Daoy (cell line): ENCODE measurements at regions not wholly inside any gene's neighbourhood (a gene's known extent, or its start where the extent isn't known, plus 50 kb on each side); places are given as distances from the start of the nearest gene placed in this dataset.
"Not testable (repeated sequence)": the region's sequence is repeated elsewhere in the genome, so short reads cannot be mapped to it uniquely, and the experiment has no call there.

Experiments used
- DNase-seq: peaks from one replicate; pipeline ENCODE4 v3.0.0-alpha.2; 2015; ENCODE audit warnings: low read depth

DNA sequence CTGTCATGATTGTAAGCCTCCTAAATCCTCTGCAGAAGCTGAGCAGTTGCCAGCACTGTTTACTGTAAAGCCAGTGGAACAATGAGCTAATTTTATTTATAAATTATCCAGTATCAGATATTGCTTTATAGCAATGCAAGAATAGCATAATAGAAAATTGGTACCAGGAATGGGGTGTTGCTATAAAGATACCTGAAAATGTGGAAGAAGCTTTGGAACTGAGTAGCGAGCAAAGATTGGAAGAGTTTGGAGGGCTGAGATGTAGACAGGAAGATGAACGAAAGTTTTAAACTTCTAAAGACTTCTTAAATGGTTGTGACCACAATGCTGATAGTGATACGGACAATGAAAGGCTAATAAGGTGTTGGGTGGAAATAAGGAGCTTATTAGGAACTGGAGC, 917.4 kb upstream of the POT1 start:
- no peak for DNase-seq

- no peak for DNase-seq
Observed at GRCh38 chr7:125845686-125846085, 916.1 kb upstream of the POT1 start.

DNA sequence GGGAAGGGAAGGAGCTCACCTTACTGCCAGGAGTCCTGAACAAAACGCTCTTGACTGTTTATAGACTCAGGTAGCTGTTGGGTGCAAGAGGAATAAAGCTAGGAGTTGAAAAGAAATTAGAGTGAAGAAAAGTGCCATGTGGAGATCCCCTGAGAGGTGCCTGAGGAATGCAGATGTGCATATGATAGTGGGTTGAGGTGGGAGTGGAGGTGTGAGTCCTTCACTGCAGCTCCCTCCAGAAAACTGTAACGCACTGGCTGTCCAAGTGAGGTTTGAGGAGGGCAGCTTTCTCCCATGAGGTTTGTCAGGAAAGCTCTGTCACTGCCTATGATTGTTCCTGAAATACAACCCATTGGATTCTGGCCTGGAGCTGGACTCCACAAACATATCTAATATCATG, 904.8 kb upstream of the POT1 start:
- no peak for DNase-seq

DNA sequence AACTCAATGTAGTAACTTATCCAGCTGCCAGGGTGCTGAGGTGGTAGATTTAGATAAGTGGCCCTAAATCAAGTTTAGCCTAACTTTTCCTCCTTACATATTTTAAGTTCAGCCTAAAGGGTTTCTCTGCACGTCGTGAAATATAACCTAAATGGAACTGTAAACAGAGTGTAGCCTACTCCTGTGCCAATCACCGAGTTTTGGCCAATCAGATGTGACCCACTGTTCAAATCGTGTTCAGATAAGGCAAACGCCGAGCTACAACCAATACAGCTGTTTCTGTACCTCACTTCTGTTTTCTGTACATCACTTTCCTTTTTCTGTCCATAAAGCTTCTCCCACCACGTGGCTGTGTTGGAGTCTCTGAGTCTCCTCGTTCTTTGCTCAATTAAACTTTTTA, 904.2 kb upstream of the POT1 start:
- no peak for DNase-seq

- DNase-seq, result no peak
Observed at GRCh38 chr7:125830743-125831142, 901.1 kb upstream of the POT1 start.

GRCh38 chr7:125828153-125828700, 898.6 kb upstream of the POT1 start:
- no peak for DNase-seq

DNA sequence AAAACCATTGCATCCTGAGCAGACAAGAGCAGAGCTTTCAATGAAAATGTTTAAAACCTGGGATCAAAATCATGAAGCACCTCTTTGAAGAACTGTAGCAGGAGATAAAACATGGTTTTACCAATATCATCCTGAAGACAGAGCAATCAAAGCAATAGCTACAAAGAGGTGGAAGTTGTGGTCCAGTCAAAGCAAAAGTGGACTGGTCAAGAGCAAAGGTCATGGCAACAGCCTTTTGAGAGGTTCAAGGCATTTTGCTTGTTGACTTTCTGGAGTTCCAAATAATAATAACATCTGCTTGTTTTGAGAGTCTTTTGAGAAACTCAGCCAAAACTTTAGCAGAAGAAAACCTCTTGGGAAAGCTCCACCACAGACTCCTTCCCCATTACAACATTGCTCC, 893.9 kb upstream of the POT1 start:
- no peak for DNase-seq

DNA sequence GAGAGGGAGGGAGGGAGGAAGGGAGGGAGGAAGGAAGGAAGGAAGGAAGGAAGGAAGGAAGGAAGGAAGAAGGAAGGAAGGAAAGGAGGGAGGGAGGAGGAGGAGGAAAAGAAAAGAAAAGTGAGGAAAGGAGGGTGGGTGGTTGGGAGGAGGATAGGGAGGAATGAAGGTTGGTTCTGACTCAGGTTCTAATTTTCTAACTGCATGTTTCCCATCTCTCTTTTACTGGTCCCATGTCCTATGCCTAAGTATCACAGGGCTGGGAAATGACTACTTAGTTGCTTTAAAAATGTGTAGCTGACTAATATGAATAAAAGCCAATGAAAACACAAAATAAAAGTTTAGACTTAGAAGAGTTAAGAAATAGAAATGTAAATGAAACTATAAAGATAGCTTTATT, 890.9 kb upstream of the POT1 start:
- no peak for DNase-seq

- no peak for DNase-seq
Observed at GRCh38 chr7:125814100-125814499, 884.5 kb upstream of the POT1 start.

- DNase-seq, result not testable (repeated sequence)
Observed at GRCh38 chr7:125806491-125806890, 876.9 kb upstream of the POT1 start.

- no peak for DNase-seq
Observed at GRCh38 chr7:125804273-125804672, 874.6 kb upstream of the POT1 start.

DNA sequence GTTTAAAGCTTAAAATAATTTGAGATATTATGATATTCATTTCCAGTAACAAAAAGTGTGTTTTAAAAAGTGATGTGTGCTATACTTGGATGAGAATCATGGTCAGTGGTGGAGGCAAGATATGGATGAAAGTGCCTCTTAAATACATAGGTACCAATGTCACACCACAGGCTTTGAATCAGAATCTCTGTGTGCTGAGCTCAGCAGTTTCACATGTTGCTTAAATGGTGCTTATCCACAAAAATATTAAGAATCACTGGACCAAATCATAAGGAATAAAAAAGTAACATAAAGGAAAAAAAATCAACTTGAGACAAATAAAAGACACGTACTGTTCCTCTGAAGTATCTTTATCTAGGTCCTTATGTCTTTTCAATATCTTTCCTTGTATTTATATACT, 850.5 kb upstream of the POT1 start:
- no peak for DNase-seq

GRCh38 chr7:125775317-125775716, 845.7 kb upstream of the POT1 start:
- DNase-seq, result no peak

DNA sequence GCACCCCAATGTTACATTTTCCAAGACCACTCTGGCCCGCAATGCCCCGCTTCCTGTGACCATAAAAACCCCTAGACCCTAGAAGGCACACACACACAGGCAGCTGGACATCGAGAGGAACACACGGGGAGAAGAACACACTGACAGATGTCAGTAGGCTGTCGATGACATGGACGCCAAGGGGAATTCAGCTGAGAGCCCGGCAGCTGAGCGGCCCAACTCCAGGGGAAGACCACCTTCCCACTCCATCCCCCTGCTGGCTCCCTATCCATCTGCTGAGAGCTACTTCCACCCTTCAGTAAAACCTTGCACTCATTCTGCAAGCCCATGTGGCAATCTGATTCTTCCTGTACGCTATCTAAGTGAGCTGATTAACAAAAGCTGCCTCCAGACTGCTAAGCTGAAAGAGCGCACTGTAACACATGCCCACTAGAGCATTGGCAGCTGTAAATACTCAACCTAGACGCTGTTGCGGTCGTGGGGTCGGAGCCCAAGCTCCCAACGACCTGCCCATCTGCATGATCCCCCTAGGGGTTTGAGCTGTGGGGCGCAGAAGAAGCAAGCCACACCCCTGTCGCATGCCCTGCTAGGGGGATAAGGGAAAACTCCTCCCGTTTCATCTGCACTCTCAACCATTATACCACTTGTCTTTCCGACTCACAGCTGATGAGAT, 843.6 kb upstream of the POT1 start:
- DNase-seq, result no peak

DNA sequence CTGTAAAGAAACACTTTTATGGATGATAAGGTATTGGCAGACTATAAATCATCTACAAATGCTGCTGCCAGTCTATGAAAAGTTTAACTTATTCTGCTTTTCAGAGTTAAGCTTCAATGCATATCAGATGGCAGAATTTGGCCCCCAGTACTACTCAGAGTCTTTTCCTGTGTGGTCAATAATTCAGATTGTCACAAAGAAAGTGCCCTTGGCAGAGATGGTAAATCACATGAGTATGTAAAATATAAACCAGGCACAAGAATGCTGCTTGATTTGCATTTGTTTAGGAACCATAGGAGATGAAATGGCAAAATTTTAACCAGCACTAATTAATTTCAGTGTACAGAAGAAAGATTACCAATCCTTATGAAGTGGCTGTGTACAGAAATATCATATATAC, 818.3 kb upstream of the POT1 start:
- no peak for DNase-seq

GRCh38 chr7:125746510-125746909, 816.9 kb upstream of the POT1 start:
- DNase-seq, result no peak

- no peak for DNase-seq
Observed at GRCh38 chr7:125727215-125727614, 797.6 kb upstream of the POT1 start.

- DNase-seq, result no peak
Observed at GRCh38 chr7:125695626-125696025, 766.0 kb upstream of the POT1 start.

- no peak for DNase-seq
Observed at GRCh38 chr7:125683156-125683555, 753.5 kb upstream of the POT1 start.

DNA sequence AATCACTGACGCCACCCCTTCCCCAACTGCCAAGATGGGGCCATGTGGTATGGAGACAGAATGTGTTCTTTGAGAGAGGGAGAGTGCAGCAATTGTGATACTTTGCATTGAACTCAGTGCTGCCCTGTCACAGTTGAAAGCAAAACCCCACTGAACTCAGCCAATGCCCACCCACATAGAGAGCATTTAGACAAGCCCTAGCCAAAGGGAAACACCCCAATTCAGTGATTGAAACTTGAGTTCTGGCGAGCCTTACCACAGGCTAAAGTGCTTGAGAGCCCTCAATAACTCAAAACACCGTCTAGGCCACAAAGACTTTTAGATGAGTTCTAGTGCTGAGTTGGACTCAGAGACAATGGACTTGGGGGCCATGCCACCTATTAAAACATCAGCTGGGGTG, 751.9 kb upstream of the POT1 start:
- DNase-seq, result no peak

- no peak for DNase-seq
Observed at GRCh38 chr7:125678771-125679170, 749.1 kb upstream of the POT1 start.

- no peak for DNase-seq
Observed at GRCh38 chr7:125675640-125676039, 746.0 kb upstream of the POT1 start.

DNA sequence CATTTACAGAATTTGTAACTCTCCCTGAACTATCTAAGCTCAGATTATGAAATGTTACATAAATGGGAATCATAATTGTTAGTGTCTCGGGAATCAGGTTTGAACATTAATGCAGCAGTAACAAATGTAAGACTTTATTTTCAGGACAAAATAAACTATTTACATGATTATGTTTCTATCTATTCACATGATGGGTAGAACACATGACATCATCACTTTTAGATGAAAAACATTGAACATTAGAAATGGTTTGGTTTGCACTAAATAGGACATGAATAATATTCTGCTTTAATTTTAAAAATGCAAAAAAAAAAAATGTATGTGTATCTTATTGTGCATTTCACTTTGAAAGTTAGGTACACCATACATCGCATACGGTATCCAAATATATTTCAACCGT, 745.5 kb upstream of the POT1 start:
- no peak for DNase-seq

- DNase-seq, result no peak
Observed at GRCh38 chr7:125670926-125671572, 741.4 kb upstream of the POT1 start.
